ENCODE measurements at regions not wholly inside any gene's neighbourhood (a gene's known extent, or its start where the extent isn't known, plus 50 kb on each side); places are given as distances from the start of the nearest gene placed in this dataset.
"Not testable (repeated sequence)": the region's sequence is repeated elsewhere in the genome, so short reads cannot be mapped to it uniquely, and the experiment has no call there.

DNA sequence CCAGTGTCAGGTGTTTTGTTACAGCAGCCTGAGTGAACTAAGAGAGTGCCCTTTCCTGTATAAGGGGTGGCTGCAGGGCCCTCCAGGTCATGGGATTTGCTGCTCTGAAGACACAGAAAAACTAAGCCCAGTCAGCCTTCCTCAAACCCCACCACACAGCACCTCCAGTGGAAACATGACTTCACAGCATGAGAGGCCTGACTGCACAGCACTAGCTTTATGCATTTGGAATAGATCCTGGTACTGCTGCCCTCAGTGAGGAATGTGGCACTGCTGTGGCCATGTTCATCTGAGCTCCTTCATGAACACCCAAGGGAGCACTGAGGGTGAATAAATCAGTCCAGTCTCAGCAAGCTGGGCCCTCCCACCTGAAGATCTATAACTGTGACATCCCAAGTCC lies 296.1 kb upstream of the FOXQ1 start:
- in situ Hi-C loops (cut with MboI; ENCODE audit: low sequenced_read_pairs), result no loop called here

DNA sequence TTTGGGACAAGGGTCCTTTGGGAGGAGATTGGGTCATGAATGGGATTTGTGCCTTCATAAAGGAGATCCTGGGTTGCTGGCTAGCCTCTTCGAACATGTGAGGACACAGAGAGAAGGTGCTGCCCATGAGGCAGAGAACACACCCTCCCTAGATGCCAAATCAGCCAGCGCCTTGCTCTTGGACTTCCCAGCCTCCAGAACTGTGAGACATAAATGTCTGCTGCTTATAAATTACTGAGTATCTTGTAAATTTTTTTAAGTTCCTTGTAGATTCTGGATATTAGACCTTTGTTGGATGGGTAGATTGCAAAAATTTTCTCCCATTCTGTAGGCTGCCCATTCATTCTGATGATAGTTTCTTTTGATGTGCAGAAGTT lies 297.5 kb upstream of the FOXQ1 start:
- in situ Hi-C loops (cut with MboI; ENCODE audit: low sequenced_read_pairs), result no loop called here

DNA sequence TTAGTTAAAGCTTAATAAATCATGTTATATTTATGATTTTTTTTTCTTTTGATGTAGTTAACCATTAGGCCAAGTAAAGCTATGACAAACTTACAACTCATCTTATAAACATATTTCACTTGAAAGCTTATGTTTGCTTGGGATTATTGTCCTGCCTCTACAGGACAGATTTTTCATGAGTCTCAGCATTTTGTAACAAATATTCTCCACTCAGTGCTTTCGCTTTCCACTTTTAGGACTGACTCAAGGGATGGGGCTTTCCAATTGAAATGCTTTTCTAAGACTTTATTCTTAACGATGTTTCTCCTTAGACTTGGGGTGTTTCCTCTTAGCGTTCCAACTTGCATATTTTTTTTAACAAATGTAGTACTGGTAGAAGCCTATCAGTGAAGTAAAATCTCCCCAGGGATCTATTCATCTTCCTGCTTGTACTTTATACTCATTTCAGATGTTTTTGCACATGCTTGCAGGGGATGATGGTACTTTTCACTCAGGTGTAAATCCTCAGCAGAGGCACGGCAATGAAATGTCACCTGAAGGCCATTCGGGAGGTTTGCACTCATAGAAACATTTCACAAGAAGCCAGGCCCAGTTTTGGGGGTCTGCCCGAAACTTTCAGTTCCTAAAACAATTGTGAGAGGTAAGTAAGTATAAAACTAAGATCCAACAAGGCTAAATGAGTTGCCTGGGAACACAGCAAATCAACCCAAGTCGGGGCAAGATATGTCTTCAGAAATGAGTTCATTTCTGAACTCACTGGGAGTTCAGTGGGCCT lies 298.1 kb upstream of the FOXQ1 start:
- in situ Hi-C loops (cut with MboI; ENCODE audit: low sequenced_read_pairs), result no loop called here

DNA sequence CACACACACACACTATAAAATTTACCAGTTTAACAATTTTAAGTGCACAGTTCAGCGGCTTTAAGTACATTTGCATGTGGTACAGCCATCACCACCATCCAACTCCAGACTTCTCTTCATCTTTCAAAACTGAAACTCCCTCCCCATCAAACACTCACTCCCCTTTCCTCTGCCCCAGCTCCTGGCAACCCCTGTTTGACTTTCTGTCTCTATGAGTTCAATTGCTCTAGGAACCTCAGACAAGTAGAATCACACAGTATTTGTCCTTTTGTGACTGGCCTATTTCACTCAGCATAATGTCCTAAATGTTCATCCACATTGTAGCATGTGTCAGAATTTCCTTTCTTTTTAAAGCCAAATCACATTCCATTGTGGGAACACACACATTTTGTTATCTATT lies 302.8 kb upstream of the FOXQ1 start:
- in situ Hi-C loops (cut with MboI; ENCODE audit: low sequenced_read_pairs), result no loop called here

DNA sequence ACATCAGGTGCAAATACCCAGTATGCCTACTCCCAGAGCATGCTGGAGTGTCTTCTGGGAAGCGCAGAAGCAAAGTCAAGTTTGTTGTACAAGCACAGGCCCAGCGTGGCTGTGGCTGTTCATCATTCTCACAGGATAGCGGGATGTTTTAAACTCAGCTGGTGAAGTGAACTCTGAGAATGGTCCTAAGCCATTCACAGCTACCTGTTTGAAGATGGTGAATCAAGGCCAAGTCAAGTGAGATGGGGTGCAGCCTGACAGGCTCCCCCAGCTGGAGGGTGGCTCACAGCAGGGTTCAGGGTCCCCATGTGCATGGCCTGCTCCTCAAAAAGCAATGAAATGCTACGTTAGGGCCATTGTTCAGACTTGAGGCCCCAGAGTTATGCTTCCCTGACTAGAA lies 304.7 kb upstream of the FOXQ1 start:
- in situ Hi-C loops (cut with MboI; ENCODE audit: low sequenced_read_pairs), result no loop called here

DNA sequence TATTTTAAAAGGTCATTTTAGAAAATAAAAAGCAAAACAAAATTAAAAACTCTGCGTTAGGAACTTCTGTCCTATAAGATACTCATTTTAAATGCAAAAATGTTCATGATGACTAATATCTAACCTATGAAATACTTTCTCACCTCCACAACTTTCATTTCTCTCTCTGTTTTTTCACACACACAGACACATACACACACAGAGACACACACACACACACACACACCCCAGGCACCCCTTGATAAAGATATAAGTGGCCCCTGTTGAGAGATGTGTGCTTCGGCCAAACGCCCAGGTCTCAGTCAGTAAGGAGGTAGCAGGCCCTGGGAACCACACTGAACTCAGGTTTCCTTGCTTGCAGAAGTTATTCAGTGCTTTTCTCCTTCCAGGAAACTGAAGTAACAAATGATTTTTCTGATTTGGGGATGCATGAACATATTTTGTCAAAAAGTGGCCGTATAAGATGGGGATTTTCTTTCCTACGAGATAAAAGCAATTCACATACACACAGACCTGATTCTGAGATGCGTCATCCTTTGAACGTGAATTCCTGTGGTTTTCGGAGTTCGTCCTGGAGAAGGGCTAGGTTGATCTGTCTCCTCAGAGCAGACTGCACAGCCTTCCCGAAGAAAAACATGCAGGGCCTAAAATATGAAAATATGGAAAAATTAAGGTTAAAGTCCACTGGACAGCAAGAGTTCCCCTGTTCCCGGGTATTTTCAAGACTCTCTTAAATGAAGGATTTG lies 306.8 kb upstream of the FOXQ1 start:
- in situ Hi-C loops (cut with MboI; ENCODE audit: low sequenced_read_pairs), result no loop called here

DNA sequence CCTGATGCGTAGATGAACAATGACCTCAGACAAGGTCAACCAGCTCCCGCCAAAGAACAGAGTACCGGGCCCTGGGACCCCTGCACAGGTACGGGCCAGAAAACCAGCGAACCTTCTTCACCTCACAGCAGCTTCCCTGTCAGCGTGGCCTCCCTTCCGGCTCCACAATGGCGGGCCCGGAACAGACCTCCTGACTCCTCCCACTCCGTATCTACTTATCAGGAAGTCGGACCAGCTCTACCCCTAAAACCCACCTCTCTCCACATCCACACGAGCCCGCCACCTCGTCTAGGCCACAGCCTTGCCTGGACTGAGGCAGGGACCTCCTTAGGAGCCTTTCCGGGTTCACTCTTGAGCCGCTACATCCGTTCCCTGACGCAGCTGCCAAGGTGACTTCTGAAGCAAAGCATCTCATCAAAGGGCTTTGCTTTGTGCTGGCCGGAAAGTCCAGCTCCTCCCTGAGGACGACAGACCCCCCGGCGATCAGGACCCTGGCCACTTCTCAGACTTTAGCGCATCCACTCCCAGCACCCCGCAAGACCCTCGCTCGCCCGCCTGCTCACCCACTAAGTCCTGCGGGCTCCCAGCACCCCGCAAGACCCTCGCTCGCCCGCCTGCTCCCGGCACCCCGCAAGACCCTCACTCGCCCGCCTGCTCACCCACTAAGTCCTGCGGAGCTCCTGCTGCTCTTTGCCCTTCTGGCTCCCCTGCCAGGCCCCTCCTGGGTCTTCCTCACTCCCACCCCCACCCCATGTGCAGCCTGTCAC lies 308.3 kb upstream of the FOXQ1 start:
- in situ Hi-C loops (cut with MboI; ENCODE audit: low sequenced_read_pairs), result no loop called here

DNA sequence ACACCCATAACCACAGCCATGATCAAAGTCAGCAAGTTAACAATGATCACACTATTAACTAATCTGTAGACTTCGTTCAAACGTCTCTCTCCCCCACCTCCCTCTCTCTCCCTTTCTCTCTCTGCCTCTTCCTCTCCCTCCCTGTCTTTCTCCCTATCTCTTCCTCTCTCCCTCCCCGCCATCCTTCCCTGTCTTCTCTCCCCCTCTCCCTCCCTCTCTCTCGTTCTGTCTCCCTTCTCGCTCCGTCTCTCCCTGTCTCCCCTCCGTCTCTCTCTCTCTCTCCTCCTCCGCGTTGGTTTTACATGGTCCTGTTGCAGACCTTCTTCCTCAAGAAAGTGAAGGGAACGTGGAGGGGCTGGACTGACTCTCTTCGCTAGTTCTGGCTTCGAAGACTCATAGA lies 308.9 kb upstream of the FOXQ1 start:
- in situ Hi-C loops (cut with MboI; ENCODE audit: low sequenced_read_pairs), result no loop called here

DNA sequence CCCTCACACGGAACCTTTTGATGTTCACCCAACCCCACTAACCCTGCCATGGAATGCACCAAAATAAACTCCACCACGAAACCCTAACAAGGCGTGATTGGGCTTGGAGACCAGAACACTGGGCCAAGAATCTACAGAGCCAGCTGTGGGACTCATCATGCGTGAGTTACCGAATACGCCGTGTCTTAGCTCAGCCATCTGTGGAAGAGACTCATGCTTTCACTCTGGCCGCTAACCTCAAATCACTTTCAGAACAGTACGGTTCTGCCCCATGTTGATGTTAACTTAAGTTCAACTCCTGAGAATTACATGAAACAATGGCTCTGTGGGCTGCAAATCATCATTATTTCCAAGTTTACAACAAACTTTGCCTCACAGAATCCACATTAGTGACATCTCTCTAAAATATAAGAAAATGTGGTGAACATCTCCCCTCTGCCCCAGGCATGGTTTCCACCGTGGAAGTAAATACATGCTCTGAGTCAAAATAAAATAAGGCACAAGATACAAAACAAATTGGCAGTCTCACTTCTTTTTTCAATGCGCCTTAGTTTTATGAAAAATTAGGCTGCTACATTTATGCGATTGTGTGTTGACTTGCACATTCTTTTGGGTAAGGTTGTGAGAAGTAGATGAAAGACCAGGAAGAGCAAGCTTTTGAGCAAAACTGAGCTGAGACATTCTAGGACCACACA lies 308.9 kb upstream of the EXOC2 start:
- in situ Hi-C loops (cut with MboI; ENCODE audit: low sequenced_read_pairs), result no loop called here

DNA sequence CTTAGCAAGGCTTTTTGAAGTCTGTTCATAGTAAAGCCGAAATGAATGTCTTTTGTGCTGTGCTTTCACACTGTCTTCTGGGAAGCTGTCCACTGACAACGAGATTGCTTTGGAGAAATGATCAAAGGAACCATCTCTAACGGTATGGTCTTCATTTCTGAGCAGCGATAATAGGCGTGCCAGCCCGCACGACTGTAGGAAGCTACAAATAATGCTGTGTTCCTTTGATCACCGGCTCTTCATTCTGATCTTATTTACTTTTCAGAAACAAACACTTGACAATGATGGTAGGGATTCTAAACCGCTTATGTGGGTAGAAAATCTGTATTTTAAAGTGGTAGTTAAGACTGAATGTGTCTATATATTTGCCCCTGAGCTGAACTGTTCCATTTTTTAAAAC lies 306.6 kb upstream of the EXOC2 start:
- in situ Hi-C loops (cut with MboI; ENCODE audit: low sequenced_read_pairs), result no loop called here

DNA sequence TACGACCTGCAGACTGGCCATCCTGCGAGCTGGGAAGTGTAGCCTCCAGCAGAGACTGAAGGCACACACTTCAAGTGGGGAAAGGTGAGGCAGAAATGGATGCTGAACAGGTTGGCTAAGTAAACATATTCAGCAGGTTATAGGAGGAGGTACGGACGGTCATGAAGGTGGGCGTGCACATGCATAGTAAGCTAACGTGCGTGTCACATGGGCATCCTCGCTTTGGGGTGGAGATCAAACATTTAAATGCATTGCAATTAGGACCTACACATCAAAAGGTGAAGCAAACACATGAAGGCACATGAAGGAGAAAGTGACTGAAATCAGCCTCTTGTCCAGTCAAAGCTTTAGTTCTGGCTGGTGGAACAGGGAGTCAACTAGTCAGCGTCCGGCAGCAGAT lies 305.6 kb upstream of the EXOC2 start:
- in situ Hi-C loops (cut with MboI; ENCODE audit: low sequenced_read_pairs), result no loop called here

DNA sequence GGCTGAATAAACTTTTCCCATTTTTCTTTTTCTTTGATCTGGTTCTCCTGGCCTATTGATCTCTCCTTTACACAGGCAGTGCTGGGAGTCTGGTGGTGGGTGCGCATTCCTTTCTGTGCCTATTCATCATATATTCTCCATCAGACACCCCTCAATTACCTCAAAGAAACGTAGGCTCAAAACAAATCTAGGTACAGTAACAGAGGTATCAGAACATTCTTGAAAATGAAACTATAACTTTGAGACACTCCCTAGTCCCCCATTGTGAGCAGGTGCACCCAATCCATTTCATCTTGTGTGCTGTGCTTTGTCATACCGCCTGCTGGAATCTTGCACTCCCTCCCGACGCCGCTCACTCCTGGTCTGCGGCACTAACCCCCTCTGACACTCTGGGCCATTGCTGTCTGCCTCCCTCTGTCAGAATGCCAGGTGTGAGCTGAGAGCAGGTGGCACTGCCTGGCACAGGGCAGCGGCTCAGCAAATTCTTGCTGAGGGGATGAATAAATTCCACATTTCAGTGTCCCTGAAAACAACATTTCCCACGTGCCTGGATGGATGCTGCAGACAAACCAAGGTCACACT lies 303.4 kb upstream of the EXOC2 start:
- in situ Hi-C loops (cut with MboI; ENCODE audit: low sequenced_read_pairs), result no loop called here

DNA sequence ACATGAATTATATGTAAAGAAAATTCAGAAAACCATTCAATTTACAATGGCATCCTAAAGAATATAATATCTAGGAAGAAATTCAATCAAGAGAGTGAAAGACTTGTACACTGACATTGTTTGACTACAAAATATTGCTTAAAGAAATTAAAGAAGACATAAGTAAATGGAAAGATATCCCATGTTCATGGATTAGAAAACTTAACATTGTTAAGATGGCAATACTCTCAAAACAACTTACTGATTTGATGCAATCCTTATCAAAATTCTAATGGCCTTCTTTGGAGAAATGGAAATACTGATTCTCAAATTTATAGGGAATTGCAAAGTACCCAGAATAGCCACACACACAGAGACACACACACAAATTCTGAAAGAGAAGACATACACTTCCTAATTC lies 298.3 kb upstream of the EXOC2 start:
- in situ Hi-C loops (cut with MboI; ENCODE audit: low sequenced_read_pairs), result no loop called here

DNA sequence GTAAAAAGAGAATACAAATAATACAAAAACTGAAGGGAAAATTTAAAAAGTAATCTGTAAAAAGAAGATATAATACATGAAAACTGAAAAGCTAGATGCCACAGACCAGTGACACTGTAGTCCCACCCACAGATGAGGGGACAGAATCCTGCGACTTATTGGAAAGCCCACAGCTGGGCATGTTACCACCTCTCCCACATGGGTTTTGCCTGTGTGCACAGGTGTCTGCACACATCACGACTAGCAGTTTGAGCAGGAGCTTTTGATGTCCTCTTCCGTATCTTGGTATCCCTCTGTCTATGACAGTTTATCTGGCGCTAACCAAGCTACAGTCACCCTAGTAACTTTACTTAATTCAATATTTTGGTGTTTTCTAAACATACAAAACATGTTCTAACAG lies 291.1 kb upstream of the EXOC2 start:
- in situ Hi-C loops (cut with MboI; ENCODE audit: low sequenced_read_pairs), result no loop called here

DNA sequence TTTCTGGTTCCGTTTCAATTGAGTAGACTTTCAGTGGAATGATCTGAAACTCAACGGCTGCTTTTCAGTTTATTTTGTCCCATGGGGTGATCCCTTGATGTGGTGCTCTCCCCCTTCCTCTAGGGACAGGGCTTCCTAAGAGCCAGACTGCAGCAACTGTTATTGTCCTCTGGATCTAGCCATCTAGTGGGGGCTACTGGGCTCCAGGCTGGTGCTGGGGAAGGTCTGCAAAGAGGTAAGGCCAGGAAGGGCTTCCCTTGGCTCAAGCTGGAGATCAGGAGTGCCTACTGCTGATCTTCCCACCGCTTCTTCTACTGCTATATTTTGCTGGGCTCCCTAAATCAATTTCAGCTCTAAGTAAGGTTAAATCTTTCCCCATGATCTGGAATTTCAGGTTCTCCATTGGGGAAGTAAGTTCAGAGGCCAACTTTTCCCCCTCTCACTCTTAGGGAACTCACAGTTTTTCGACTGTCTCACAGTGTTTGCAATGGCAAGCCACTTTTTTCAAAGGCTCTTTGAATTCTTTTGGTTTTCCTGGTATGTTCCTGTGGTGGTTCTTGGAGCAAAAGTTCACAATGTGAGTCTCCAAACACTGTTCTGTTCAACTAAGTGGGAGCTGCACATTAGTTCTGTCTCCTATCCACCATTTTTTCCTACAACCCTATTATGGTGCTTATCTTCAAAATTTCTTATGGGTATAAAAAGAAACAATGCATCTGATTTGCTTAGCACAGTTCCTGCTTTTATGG lies 286.2 kb upstream of the EXOC2 start:
- in situ Hi-C loops (cut with MboI; ENCODE audit: low sequenced_read_pairs), result no loop called here

DNA sequence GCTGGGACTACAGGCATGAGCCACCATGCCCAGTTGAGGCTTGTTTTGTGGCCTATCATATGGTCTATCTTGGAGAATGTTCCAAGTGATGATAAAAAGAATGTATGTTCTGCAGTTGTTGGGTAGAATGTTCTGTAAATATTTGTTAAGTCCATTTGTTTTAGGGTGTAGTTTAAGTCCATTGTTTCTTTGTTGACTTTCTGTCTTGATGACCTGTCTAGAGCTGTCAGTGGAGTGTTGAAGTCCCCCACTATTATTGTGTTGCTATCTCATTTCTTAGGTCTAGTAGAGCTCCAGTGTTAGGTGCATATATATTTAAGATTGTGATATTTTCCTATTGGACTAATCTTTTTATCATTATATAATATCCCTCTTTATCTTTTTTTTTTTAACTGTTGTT lies 284.3 kb upstream of the EXOC2 start:
- in situ Hi-C loops (cut with MboI; ENCODE audit: low sequenced_read_pairs), result not testable (repeated sequence)

DNA sequence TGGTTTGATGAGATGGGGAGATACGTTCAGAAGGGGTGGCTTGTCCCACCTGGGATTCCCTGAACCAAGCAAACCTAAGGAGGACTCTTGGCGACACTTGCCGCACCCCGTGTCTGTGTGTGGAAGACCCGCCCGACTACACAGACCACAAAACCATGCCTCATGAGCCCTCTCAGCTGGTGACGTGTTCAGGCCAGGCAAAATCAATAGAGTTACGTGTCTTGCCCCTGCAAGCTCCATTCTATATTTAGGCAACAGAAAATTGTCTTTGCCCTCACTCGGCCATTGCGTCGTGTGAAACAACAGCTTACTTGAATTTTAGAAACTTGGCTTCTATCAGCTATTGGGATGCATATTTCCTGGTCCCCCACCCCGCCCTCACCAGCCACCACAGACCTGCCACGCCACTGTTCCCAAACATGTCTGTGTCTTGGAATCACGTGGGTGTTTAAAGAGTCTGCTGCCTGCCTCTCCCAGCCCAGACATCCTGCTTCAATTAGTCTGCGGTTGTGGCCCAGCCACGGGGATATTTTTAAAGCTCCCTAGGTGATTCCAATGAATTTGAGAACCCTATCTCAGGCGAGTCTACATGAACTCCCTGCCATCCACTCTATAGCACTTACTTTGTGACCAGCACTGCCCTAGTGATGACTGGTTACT lies 279.2 kb upstream of the EXOC2 start:
- in situ Hi-C loops (cut with MboI; ENCODE audit: low sequenced_read_pairs), result no loop called here

DNA sequence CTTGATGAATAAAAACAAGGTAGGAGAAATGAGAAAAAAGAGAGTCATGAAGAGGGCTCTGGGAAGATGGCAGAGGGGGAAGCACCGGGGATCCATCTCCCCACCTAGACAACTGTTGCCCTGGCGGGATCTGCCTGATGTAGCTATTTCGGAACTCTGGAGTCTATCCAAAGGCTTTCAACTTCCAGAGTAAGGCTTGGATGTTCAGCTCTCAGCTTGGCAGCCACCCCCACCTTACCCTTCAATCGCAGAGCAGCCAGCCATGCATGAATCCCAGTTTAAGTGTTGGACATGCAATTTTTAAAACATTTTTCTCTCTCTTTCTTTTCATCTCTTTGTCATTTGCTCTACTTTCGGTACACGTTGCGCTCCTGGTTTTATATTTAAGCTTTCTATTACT lies 275.9 kb upstream of the EXOC2 start:
- in situ Hi-C loops (cut with MboI; ENCODE audit: low sequenced_read_pairs), result no loop called here

DNA sequence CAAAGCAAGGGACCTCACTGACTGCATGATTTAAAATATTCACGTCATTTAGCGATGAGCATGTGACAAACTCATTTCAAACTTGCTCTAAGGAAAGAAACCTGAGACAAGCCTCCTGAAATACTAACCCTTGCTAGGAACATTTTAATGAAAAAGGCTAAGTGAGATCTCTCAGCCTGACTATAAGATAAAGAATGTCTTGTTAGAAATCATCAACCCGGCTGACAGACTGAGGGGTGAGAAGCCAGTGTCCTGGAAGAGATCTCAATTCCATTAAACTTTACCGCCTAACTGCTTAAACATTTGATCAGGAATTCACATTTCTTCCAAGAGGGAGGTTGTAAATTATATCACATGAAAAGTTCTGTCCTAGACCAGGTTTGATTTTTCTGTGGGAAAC lies 274.8 kb upstream of the EXOC2 start:
- in situ Hi-C loops (cut with MboI; ENCODE audit: low sequenced_read_pairs), result no loop called here

DNA sequence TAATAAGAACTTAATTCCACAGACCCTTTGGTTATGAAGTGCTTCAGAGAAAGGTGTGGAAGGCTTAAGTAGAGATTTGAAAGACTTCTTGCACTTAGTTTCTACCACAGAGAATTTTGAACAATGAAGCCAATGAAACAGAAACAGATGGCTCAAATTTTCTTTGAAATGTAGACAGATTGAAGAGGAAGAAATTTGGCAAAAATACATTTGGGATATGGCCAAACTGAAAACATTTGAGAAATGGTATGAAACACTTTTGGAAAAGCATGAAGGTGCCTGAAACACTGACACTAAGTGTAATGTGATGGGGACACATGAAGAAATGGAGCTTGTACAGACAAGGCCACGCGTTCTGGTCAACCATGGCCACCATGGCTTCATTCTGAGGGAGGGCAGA lies 272.4 kb upstream of the EXOC2 start:
- in situ Hi-C loops (cut with MboI; ENCODE audit: low sequenced_read_pairs), result no loop called here

Measured in HL-60/S4 treated with retinoic acid at 250 ng/mL for 4 days and 3 days (cell line).